ENCODE measurements at regions not wholly inside any gene's neighbourhood (a gene's known extent, or its start where the extent isn't known, plus 50 kb on each side); places are given as distances from the start of the nearest gene placed in this dataset.
"Not testable (repeated sequence)": the region's sequence is repeated elsewhere in the genome, so short reads cannot be mapped to it uniquely, and the experiment has no call there.

- H3K4me1 ChIP-seq = no peaks in the 10 kb centered on the region
- H3K4me3 ChIP-seq = no peak overlapping the region
- DNase-seq (ENCODE audit: extremely low spot score in 2 of 2) = no peak
- intact Hi-C loops (cut with DNase I) = no loop called here
- TF ChIP-seq POLR2AphosphoS5 (IDR thresholded peaks at IDR 0.05; ENCODE audit: insufficient read depth in 1 of 2, low read depth in 1 of 2) = no peak
- no peak for TF ChIP-seq POLR2A (IDR thresholded peaks at IDR 0.05)
- no peak overlapping the region for H3K27ac ChIP-seq
- no peaks in the 10 kb centered on the region for H3K36me3 ChIP-seq
- H3K9me3 ChIP-seq = no peaks in the 10 kb centered on the region
- H3K27me3 ChIP-seq = no peaks in the 10 kb centered on the region
Measured at GRCh38 chr14:83289390-83289789, 1755.7 kb upstream of the SEL1L start.

GRCh38 chr14:83289896-83290295, 1756.2 kb upstream of the SEL1L start:
- Histone ChIP-seq H3K27me3 (no peaks in the 10 kb centered on the region), H3K27ac (no peak overlapping the region), H3K36me3 (no peaks in the 10 kb centered on the region), H3K4me1 (no peaks in the 10 kb centered on the region), H3K4me3 (no peak overlapping the region), H3K9me3 (no peaks in the 10 kb centered on the region)
- no peak for DNase-seq (ENCODE audit: extremely low spot score in 2 of 2)
- intact Hi-C loops (cut with DNase I) = no loop called here
- TF ChIP-seq POLR2A (IDR thresholded peaks at IDR 0.05) (no peak), POLR2AphosphoS5 (IDR thresholded peaks at IDR 0.05; ENCODE audit: insufficient read depth in 1 of 2, low read depth in 1 of 2) (no peak), CTCF (IDR thresholded peaks at IDR 0.05) (no peak)

- intact Hi-C loops (cut with DNase I) = no loop called here
- Histone ChIP-seq H3K36me3 (no peaks in the 10 kb centered on the region), H3K9me3 (no peaks in the 10 kb centered on the region), H3K4me3 (no peak overlapping the region), H3K27me3 (no peaks in the 10 kb centered on the region), H3K4me1 (no peaks in the 10 kb centered on the region), H3K27ac (no peak overlapping the region)
- no peak for TF ChIP-seq POLR2AphosphoS5 (IDR thresholded peaks at IDR 0.05; ENCODE audit: insufficient read depth in 1 of 2, low read depth in 1 of 2)
- no peak for TF ChIP-seq CTCF (IDR thresholded peaks at IDR 0.05)
- TF ChIP-seq POLR2A (IDR thresholded peaks at IDR 0.05) = no peak
- no peak for DNase-seq (ENCODE audit: extremely low spot score in 2 of 2)
Measured at GRCh38 chr14:83290447-83290846, 1756.8 kb upstream of the SEL1L start.

DNA sequence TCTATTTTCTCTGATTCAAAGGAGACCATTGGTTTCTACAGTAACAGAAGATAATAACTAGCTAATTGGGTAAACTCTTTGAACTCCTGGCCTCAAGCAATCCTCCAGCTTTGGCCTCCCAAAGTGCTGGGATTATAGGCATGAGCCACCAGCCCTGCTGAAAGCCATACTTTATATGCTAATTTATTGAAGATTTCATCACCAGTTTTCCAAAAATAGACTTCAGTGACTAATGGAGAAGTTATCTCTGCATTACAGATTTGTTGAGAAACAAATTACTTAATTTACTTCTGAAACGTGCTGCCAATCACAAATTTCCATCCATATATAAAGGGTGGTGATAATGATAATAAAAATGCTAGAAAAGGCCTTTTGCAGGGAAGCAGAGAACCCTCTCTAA, 1758.1 kb upstream of the SEL1L start:
- no peak for DNase-seq (ENCODE audit: extremely low spot score in 2 of 2)
- Histone ChIP-seq H3K27me3 (no peaks in the 10 kb centered on the region), H3K27ac (no peak overlapping the region), H3K4me1 (no peaks in the 10 kb centered on the region), H3K36me3 (no peaks in the 10 kb centered on the region), H3K9me3 (no peaks in the 10 kb centered on the region), H3K4me3 (no peak overlapping the region)
- no peak for TF ChIP-seq POLR2AphosphoS5 (IDR thresholded peaks at IDR 0.05; ENCODE audit: insufficient read depth in 1 of 2, low read depth in 1 of 2)
- no peak for TF ChIP-seq POLR2A (IDR thresholded peaks at IDR 0.05)
- TF ChIP-seq CTCF (IDR thresholded peaks at IDR 0.05) = no peak
- intact Hi-C loops (cut with DNase I) = no loop called here

GRCh38 chr14:83294941-83295340, 1761.3 kb upstream of the SEL1L start:
- TF ChIP-seq POLR2A (IDR thresholded peaks at IDR 0.05) (no peak), POLR2AphosphoS5 (IDR thresholded peaks at IDR 0.05; ENCODE audit: insufficient read depth in 1 of 2, low read depth in 1 of 2) (no peak), CTCF (IDR thresholded peaks at IDR 0.05) (no peak)
- no peaks in the 10 kb centered on the region for H3K9me3 ChIP-seq
- no peak overlapping the region for H3K4me3 ChIP-seq
- no peak overlapping the region for H3K27ac ChIP-seq
- DNase-seq (ENCODE audit: extremely low spot score in 2 of 2) = no peak
- H3K4me1 ChIP-seq = no peaks in the 10 kb centered on the region
- no peaks in the 10 kb centered on the region for H3K36me3 ChIP-seq
- intact Hi-C loops (cut with DNase I) = no loop called here
- no peaks in the 10 kb centered on the region for H3K27me3 ChIP-seq

- TF ChIP-seq POLR2A (IDR thresholded peaks at IDR 0.05) (no peak), CTCF (IDR thresholded peaks at IDR 0.05) (no peak), POLR2AphosphoS5 (IDR thresholded peaks at IDR 0.05; ENCODE audit: insufficient read depth in 1 of 2, low read depth in 1 of 2) (no peak)
- H3K9me3 ChIP-seq = no peaks in the 10 kb centered on the region
- intact Hi-C loops (cut with DNase I) = no loop called here
- DNase-seq (ENCODE audit: extremely low spot score in 2 of 2) = no peak
- no peaks in the 10 kb centered on the region for H3K27me3 ChIP-seq
- H3K4me1 ChIP-seq = no peaks in the 10 kb centered on the region
- H3K4me3 ChIP-seq = no peak overlapping the region
- no peak overlapping the region for H3K27ac ChIP-seq
- no peaks in the 10 kb centered on the region for H3K36me3 ChIP-seq
Measured at GRCh38 chr14:83297361-83297760, 1763.7 kb upstream of the SEL1L start.

DNA sequence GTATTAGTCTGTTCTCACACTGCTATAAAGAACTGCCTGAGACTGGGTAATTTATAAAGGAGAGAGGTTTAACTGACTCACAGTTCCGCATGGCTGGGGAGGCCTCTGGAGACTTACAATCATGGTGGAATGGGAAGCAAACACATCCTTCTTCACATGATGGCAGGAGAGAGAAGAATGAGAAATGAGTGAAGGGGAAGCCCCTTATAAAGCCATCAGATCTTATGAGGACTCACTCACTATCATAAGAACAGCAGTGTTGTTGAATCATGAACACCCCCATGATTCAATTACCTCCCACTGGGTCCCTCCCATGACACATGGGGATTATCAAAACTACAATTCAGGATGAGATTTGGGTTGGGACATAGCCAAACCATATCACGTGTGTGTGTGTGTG, 1764.4 kb upstream of the SEL1L start:
- H3K9me3 ChIP-seq; H3K27me3 ChIP-seq; H3K4me3 ChIP-seq; DNase-seq (ENCODE audit: extremely low spot score in 2 of 2); H3K27ac ChIP-seq; intact Hi-C loops (cut with DNase I); H3K4me1 ChIP-seq; H3K36me3 ChIP-seq: not testable (repeated sequence)

Measured in vagina (tissue), 2 donors.